GM20431 (cell line): ENCODE measurements at regions not wholly inside any gene's neighbourhood (a gene's known extent, or its start where the extent isn't known, plus 50 kb on each side); places are given as distances from the start of the nearest gene placed in this dataset.
"Not testable (repeated sequence)": the region's sequence is repeated elsewhere in the genome, so short reads cannot be mapped to it uniquely, and the experiment has no call there.

Experiments
- in situ Hi-C: fragments of 300-500 bp; cut with MseI, MboI; formaldehyde crosslinking; loops from one replicate; pipeline ENCODE4 v1.15.0; 2020; ENCODE audit warnings: low sequenced_read_pairs; ENCODE audit not compliant: unreplicated experiment

DNA sequence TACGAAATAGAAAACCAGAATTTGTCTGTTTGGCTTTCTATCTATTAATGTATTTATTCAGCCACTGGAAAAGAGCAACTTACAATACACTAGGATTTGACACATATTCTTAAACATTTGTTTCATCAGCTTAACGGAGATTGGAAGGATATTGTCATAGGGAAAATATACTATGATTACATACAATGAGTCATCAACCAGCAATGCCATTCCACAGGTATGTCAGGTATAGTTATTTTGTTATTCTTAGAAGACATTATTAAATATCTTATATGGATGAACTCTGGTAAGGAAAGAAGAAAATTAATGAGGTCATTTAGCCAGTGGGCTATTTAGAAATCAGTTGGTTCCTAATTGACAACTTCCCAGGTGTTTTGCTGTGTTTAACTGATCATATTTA, 926.6 kb downstream of the STIM2 start:
- in situ Hi-C loops, result no loop called here

DNA sequence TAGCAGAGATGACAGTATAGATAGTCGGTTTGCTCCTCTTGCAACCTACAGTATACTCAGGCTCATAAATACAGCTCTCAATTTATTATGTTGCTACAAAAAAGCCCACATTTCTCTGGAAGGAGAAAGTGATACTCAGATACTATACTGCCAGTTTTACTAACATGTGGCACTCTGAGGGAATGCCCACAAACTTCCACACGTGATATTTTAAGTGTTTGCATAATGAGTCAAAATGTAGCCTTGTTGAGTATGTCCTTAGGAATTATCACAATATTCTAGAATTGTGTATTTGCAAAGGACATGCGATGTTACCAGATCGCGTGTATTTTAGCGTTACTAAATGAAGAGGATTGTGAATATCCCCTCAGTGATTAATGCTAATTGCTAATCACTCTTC, 929.1 kb downstream of the STIM2 start:
- in situ Hi-C loops, result no loop called here

DNA sequence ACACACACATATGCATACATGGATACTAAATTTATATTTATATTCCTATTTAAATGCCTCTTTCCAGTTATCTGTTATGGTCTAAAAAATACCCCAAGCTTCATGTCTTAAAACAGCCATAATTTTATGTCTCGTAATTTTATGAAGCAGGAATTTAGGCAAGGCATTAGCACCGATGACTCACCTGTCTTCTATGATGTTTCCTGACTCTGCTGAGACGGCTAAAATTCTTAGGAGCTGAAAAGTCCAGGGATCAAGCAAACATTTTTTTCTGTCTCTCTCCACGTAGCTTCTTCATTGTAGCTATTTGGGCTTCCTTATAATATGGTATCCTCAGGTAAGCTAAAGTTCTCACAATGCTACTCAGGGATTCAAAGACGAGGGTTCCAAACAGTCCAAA, 930.3 kb downstream of the STIM2 start:
- in situ Hi-C loops, result no loop called here

DNA sequence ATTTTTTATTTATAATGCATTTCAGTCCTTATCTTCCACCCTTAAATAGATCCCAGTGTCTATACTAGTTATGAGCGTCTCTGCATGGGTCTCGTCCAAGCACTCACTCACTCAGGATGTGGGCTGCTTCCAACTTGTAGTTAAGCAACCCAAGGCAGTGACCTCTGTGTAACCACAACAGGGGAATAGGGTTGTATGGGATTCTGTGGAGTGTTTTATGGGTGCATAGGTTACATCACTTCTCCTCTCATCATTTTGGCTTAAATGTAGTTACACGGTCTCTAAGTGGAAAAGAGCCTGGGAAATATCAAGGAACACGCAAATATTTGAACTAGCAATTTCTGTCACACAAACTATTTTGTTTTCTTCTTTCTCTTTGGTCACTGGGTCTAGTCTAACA, 931.0 kb downstream of the STIM2 start:
- in situ Hi-C loops, result no loop called here

DNA sequence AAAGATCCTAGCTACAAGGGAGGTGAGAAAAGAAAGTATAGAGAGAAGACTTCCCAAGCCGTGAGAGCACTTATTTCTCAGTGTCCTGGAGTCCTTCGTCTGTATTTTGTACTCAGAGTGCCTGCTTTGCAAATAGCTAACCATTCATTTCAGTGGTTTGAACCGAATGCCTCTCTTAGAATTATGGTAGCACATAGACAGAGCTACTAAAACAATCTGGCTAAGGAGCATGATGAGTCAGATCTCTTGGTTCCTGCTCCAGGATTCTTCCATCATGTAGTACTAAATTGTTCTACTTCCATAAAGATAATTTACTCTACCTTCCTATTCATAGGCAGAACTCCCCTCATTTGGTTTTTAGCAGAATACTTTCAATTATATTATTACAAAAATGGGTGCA, 946.6 kb downstream of the STIM2 start:
- in situ Hi-C loops, result no loop called here

DNA sequence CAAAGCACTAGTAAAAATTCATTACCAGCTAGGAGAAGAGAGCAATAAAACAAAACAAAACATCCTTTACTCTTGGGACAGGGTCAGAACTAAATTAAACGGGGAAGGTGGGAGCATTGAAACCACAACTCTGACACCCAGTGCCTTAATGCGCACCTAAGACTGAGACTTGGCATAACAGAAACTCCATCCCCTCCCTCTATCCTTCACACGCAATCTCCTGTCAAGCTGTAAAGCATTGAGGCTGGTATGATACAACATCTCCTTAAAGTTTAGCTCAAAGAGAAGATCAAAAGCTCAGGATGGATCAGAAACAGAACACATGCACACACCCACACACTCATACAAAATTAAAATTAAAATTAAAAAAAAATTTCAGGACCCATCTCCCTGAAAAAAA, 951.3 kb downstream of the STIM2 start:
- in situ Hi-C loops, result no loop called here

DNA sequence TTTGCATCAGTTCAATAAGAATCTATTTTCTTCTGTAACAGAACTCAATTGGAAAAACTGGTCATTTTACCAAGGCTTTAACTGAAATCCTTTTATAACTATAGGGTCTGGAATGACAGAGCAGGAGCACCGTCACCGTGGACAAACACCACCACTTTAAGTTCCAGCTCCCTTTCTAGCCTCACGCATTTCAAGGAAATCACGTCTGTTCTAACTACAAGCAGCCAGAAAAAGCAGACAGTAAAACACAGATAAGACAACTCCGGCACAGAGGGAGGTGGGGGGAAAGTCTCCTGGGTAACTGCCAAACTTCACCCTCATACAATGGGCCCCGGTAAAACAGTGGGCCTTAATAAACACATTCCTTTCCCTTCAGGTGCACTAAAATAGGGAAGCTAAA, 952.6 kb downstream of the STIM2 start:
- in situ Hi-C loops, result not testable (repeated sequence)

DNA sequence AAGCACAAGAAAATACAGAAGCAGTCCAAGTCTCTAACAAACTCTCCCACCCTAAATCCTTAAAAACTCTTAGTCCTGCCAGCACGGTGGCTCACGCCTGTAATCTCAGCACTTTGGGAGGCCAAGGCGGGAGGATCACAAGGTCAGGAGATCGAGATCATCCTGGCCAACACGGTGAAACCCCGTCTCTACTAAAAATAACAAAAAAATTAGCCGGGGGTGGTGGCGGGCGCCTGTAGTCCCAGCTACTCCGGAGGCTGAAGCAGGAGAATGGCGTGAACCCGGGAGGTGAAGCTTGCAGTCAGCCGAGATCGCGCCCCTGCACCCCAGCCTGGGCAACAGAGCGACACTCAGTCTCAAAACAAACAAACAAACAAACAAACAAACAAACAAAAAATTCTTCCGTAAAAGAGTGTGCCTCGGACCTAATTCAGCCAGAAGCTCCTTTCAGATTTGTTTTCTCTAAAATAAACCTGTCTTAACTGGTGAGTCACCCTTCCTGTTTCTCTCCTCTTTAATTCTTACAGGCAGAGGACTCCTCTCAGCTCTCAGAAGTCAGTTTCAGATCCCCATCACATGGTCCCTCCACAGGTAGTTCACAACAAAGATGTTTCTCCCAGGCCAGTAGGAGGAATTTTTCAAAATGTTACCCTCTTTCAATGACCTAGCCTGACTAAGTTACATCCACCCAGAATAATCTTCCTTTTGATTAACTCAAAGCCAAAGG, 953.2 kb downstream of the STIM2 start:
- in situ Hi-C loops, result not testable (repeated sequence)

DNA sequence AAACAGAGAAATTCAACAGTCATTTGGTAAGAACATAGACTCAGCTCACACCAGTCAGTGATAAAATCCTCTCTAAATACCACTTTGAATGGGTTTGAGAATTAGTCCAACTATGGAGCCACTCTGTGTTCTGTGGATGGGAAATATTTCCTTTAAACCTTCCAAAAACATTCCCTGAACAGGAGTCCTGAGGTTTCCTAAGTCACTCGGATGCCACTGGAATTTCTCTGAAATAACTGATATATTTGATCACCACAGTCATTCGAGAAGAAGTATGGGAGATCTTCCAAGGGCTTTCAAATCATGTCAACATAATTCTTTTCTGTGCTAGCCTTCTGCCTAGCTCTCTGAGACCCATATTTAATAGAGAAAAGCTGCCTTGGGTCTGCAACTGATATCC, 958.6 kb downstream of the STIM2 start:
- in situ Hi-C loops, result no loop called here

DNA sequence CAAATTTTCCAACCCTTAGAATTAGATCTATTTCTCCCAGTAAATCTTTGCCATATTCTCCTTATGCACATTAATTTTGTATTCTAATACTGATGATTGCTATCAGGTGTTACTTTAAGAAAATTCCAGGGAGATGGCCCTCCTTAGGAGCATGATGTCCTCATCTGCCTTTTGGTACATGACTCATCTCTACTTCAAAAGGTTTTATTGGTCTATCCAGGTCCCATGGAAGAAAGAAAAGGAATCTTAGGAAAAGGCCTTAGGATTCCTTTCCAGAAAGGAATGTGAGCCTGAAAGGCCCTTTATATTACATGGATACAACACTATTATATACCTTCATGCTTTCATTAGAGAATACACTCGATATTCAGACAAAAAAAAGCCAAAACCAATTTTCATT, 968.2 kb downstream of the STIM2 start:
- in situ Hi-C loops, result no loop called here

DNA sequence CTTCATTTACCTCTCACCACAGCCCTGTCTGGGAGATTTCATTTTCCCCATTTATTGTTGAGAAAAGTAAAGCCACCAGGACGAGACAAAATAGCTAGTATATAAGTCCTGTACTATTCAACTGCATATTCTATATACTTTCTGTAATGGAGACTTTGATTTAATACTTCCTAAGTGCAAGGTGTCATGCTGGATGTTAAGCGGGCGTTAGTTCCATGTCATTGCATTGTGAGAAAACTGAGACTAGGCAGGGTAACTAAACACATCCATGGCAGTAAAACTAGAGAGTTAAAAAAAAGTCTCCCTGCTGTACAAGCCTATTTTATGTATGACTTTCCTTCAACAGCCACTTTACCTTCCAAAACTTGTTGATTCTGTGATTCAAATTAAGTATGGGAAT, 969.6 kb downstream of the STIM2 start:
- in situ Hi-C loops, result no loop called here

DNA sequence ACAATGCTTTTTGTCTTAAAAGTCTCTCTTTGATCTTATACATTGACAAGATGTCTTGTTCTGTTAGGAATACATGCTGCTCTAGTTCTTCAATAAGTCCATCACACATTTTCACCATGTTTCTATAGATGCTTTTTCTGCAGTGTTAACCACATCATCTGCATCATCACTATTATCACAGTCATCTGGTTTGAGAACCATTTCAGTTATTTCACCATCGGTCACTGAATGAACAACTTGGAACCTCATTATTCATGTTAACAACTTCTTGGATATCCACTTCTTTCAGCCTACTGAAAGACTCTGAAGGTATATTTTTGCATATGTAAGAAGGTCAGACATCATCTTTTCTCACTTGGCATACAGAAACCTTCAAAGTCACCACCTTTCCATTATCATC, 975.2 kb downstream of the STIM2 start:
- in situ Hi-C loops, result no loop called here

DNA sequence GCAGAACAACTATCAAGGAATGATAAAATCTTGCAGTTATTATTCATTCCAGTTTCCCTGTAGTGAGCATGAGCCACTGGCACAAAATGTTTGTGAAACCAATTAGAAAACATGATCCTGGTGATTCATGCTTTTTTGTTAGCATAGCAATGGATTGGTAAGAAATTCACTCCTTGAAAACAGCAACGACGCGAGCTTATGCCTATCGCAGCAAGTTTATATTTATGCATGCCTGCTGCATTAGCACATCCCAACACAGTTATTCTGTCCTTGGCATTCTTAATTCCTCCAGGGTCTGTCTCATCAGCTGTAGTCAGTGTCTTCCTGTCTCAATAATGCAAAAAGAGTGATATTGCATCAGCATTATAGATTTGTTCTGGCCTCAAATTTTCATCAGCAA, 975.9 kb downstream of the STIM2 start:
- in situ Hi-C loops, result no loop called here

DNA sequence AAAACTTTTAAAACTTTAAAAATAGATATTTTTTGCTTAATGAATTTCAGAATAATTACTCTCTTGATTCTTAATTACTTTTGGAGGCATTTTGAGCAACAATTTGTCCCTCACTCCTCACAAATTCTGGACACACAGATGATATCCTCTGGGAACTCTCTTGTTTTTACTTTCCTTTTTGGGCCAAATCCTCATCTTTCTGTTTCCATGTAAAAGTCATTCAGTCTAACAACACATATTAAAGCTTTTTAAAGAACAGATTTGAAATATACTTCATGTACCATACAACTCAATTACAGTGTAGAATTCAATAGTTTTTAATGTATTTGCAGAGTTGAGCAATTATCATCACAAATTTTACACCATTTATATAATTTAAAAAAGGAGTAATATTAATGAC, 983.1 kb downstream of the STIM2 start:
- in situ Hi-C loops, result no loop called here

DNA sequence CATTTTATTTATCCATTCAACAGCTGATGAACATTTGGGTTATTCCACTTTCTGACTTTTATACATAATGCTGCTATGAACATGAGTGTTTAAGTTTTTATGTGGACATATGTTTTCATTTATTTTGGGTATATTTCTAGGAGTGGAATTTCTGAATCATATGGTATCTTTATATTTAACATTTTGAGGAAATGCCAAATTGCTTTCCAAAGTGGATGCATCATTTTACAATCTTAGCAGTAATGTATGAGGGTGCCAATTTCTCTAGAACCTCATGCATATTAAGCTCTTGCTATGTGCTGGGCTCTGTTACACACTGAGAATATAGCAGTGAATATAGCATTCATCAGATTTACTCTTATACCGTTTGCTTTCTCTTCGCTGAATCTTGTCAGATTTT, 983.7 kb downstream of the STIM2 start:
- in situ Hi-C loops, result no loop called here

DNA sequence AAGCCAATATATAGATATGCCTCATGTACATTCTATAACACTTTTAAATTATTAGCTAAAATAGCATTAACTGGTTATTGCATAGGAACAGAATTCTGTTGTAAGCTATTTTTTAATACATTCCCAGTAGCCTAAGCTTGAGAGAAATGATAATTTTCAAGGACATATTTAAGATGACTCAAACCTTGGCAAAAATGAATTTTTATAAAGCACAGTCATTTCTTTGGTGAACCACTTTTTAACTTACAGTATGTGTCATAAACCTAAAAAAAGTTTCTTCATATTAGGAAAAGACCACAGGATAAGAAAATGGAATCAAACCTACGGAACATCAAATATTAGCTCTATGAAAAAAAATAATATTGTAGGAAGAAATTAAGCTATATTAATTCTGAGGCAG, 986.3 kb downstream of the STIM2 start:
- in situ Hi-C loops, result no loop called here

DNA sequence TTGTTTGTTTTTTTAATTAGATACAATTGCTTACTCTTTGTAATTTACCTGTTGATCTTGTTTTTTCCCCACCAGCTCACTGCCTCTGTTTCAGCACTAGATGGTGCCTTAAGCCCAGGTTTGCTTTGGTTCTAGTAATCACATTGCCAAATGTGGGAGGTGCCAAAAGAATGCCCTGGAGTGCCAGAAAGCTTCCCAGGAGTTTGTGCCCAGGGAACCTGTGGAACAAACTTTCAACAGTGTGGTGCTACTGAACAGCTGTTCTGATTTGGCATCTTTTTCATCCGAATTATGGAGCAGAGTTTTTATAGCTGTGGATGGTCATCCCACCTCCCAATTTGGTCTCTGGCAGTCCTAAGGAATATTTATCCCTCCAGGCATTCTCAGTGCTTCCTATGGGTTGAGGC, 1000.7 kb downstream of the STIM2 start:
- in situ Hi-C loops, result no loop called here

DNA sequence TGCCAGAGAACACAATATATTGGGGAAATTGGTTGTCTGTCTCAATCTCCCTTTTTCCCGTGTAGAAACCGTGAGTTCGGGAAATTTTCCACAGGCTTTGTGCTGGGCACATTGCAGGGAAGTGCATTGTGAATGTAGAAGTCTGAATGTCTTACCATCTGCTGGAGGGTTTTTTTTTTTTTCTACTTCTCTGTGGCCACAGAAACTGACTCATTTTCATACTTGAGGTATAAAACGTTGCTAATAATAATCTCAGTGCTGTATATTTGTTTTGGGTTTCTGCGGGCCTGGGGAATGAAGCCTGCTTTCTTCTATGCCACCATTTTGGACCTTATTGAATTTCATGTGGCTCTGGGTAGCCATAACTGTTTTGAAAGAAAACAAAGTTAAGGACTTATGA, 1001.2 kb downstream of the STIM2 start:
- in situ Hi-C loops, result no loop called here

DNA sequence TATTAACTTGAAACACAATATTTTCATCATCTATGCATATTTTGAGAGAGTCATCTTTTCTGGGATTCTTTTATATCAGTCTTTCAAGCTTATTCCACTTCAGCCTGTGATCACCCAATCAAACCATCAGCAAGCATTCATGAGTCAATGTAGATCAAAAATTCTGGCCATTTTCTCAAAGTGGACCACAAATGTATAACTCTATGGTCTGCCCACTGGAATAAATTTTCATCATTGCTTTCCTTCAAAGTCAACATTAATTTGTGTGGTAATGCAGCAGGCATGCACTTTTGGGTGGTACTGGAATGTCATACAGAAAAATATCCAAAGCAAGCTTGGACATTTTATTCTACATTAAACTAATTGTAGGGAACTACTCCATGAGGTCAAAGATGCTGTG, 1013.0 kb downstream of the STIM2 start:
- in situ Hi-C loops, result no loop called here

DNA sequence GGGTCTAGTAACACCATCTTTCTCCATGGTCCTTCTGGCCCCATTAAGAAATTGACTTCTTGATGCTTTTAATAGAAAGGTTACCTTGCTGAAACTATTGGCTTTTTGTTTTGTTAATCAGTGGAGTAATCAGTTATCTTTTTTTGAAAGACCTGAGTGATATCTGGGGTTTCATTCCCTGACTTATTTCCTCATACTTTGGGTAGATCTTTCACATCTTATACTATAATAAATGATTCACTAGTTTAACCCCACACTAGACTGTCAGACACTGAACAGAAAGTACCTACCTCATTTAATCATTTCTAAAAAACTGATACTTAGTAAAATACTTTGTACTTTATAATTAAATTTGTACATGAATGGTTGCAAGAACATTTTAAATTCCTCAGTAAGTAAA, 1021.1 kb downstream of the STIM2 start:
- in situ Hi-C loops, result no loop called here

DNA sequence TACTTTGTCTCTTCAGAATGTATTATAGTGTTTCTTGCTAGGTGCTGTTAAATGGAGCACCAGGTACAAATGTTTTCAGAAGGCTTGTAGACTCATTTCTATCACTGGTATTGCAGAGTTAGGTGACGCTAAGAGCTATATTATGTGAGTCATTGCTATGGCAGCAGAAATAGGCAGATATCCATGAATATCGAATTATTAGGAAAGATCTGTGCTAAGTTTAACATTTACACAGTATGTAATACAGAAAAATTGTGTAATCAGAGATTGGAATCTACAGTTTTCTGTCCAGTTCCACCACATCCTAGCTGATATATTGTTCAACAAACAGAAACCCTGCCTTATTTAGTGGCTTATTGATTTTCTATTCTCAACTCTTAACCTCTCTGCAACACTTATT, 1025.5 kb downstream of the STIM2 start:
- in situ Hi-C loops, result no loop called here

DNA sequence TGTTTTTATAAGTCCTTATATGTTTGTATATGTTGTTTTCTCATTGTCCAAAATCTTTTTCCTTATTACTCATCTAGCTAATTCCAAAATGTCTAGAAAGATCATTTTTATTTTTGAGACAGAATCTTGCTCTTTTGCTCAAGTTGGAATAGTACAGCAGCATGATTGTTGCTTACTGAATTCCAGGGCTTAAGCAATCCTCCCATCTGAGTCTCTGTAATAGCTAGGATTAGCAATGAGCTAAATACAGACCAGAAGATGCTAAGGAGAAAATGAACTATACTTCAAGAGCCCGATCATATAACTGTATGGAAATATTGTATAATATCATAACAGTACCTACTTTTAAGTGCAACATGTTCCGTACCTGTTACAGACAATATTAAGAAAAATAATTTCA, 1027.0 kb downstream of the STIM2 start:
- in situ Hi-C loops, result no loop called here

DNA sequence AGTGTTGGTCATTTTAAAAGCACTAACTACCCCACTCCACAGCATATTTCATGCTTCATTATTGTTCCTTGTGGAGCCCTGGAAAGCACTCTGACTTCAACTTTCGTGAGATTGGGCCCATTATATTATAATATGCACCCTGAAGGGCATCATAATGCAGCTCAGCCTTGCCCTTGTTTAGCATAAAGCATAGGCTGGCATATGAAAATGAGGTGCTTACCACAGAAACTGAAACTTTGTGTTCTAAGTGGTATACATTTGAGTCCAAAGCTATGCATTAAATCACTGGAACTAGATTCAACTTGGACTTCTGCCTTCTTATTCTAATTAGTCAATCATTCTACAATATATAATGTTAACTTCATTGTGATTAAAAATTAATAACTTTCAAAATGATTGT, 1027.9 kb downstream of the STIM2 start:
- in situ Hi-C loops, result no loop called here
